H1 (cell line): ENCODE measurements at regions not wholly inside any gene's neighbourhood (a gene's known extent, or its start where the extent isn't known, plus 50 kb on each side); places are given as distances from the start of the nearest gene placed in this dataset.

Experiments used
- CTCF ChIA-PET: fragments of 300-600 bp; sonication (Branson Sonifier 250); formaldehyde crosslinking; loops from one replicate; lab custom pipeline; 2021; ENCODE audit not compliant: partially characterized antibody; lab: Charles Lee
- POLR2A ChIA-PET: fragments of 300-600 bp; sonication (Branson Sonifier 250); formaldehyde crosslinking; loops from one replicate; lab custom pipeline; 2021; ENCODE audit warnings: inconsistent platforms; ENCODE audit not compliant: partially characterized antibody; lab: Charles Lee
- DNase-seq, 2 experiments: peaks; one replicate each; pipeline versions ENCODE4 v3.0.0 to v3.0.0-alpha.2; 2010 to 2022; ENCODE audit warnings: low spot score in 2 of 2, low read depth in 1 of 2, mixed read lengths in 1 of 2
- FAIRE-seq: peaks from 2 replicates; lab custom pipeline; 2011; peaks lifted over from hg19 to GRCh38; lab: Jason Lieb, UNC
- H2AFZ ChIP-seq: 2 replicates; pipeline ENCODE4 v1.8.1; 2012; ENCODE audit warnings: low read length, inconsistent platforms
- H2AK5ac ChIP-seq: 2 replicates; pipeline ENCODE4 v1.6.1; 2013; ENCODE audit warnings: low read depth, low read length
- H2BK120ac ChIP-seq: replicated peaks from 2 replicates; pipeline ENCODE3; 2013; ENCODE audit warnings: low read depth, low read length, inconsistent platforms
- H2BK12ac ChIP-seq: 2 replicates; pipeline ENCODE4 v1.6.1; 2013; ENCODE audit warnings: low read depth, low read length
- H2BK15ac ChIP-seq: 2 replicates; pipeline ENCODE4 v1.6.1; 2013; ENCODE audit warnings: low read length
- H2BK20ac ChIP-seq: 2 replicates; pipeline ENCODE4 v1.6.1; 2013; ENCODE audit warnings: low read length
- H2BK5ac ChIP-seq: 2 replicates; pipeline ENCODE4 v1.6.1; 2013; ENCODE audit warnings: low read depth, low read length
- H3K14ac ChIP-seq: 2 replicates; pipeline ENCODE4 v1.6.1; 2013; ENCODE audit warnings: inconsistent platforms; ENCODE audit not compliant: insufficient read length
- H3K18ac ChIP-seq: 2 replicates; pipeline ENCODE4 v1.6.1; 2013; ENCODE audit warnings: low read length; ENCODE audit errors: extremely low read depth
- H3K23ac ChIP-seq: 2 replicates; pipeline ENCODE4 v1.6.1; 2013; ENCODE audit warnings: inconsistent platforms; ENCODE audit not compliant: insufficient read length
- H3K23me2 ChIP-seq: 2 replicates; pipeline ENCODE4 v1.6.1; 2013; ENCODE audit warnings: low read depth, low read length
- H3K27ac ChIP-seq: 2 replicates; pipeline ENCODE4 v1.6.1; 2011; ENCODE audit warnings: low read depth, low read length, inconsistent platforms
- H3K27me3 ChIP-seq, 4 experiments: replicated peaks in 1 of 4; 1 replicate in 1 of 4; 2 replicates in 3 of 4; pipeline versions ENCODE4 v1.6.1 to v1.8.1; 2011 to 2013; ENCODE audit warnings: low read length in 3 of 4, mild to moderate bottlenecking in 3 of 4, inconsistent platforms in 2 of 4, mixed read lengths in 2 of 4, moderate library complexity in 1 of 4; ENCODE audit not compliant: control insufficient read depth in 3 of 4, insufficient read depth in 3 of 4; ENCODE audit errors: extremely low read depth in 1 of 4
- H3K36me3 ChIP-seq, 4 experiments: 2 replicates each; pipeline versions ENCODE4 v1.6.1 to v1.8.1; 2011 to 2013; ENCODE audit warnings: mild to moderate bottlenecking in 4 of 4, low read length in 3 of 4, moderate library complexity in 2 of 4, control low read depth in 1 of 4, inconsistent platforms in 1 of 4; ENCODE audit not compliant: insufficient read depth in 4 of 4, control insufficient read depth in 2 of 4
- H3K4ac ChIP-seq: replicated peaks from 2 replicates; pipeline ENCODE3; 2013; ENCODE audit warnings: low read length, low read depth, mixed read lengths, inconsistent platforms; ENCODE audit not compliant: insufficient read length
- H3K4me1 ChIP-seq, 4 experiments: replicated peaks in 1 of 4; 1 replicate in 1 of 4; 2 replicates in 3 of 4; pipeline versions ENCODE4 v1.6.1 to v1.8.1; 2011 to 2013; ENCODE audit warnings: low read length in 3 of 4, inconsistent platforms in 2 of 4, mixed read lengths in 1 of 4; ENCODE audit not compliant: insufficient read depth in 4 of 4, control insufficient read depth in 3 of 4
- H3K4me2 ChIP-seq, 2 experiments: 2 replicates each; pipeline versions ENCODE4 v1.6.1 to v1.8.1; 2011 to 2013; ENCODE audit warnings: low read depth in 2 of 2, low read length in 2 of 2, control low read depth in 1 of 2, inconsistent platforms in 1 of 2, mild to moderate bottlenecking in 1 of 2; ENCODE audit not compliant: insufficient read depth in 1 of 2
- H3K4me3 ChIP-seq, 4 experiments: fragments of 200-600, 300-600 bp in 1 of 4; sonication (generic), shearing (Covaris generic), sonication (Bioruptor Twin) in 1 of 4; 2 replicates each; pipeline versions ENCODE4 v1.5.1 to v1.8.1; 2011 to 2016; ENCODE audit warnings: low read length in 4 of 4, low read depth in 3 of 4, control low read depth in 2 of 4, inconsistent platforms in 2 of 4, mild to moderate bottlenecking in 2 of 4, mixed read lengths in 1 of 4, moderate library complexity in 1 of 4; ENCODE audit not compliant: insufficient read depth in 2 of 4; ENCODE audit errors: extremely low read depth in 1 of 4
- H3K56ac ChIP-seq: replicated peaks from 2 replicates; pipeline ENCODE3; 2013; ENCODE audit warnings: low read depth, mild to moderate bottlenecking, mixed read lengths, low read length, inconsistent platforms; ENCODE audit not compliant: insufficient read length
- H3K79me1 ChIP-seq: 2 replicates; pipeline ENCODE4 v1.6.1; 2013; ENCODE audit warnings: low read depth, low read length, control low read depth
- H3K79me2 ChIP-seq, 2 experiments: 2 replicates each; pipeline versions ENCODE4 v1.6.1 to v1.8.1; 2012 to 2013; ENCODE audit warnings: low read length in 2 of 2, mild to moderate bottlenecking in 2 of 2, inconsistent platforms in 1 of 2; ENCODE audit not compliant: insufficient read depth in 2 of 2, control insufficient read depth in 1 of 2
- H3K9ac ChIP-seq, 4 experiments: replicated peaks in 1 of 4; 1 replicate in 1 of 4; 2 replicates in 3 of 4; pipeline versions ENCODE4 v1.6.1 to v1.8.1; 2011 to 2013; ENCODE audit warnings: low read depth in 3 of 4, low read length in 3 of 4, control low read depth in 2 of 4, mild to moderate bottlenecking in 2 of 4, moderate library complexity in 2 of 4, inconsistent platforms in 1 of 4; ENCODE audit errors: extremely low read depth in 1 of 4
- H3K9me3 ChIP-seq, 2 experiments: 2 replicates each; pipeline versions ENCODE4 v1.6.1 to v1.8.1; 2012 to 2013; ENCODE audit warnings: mild to moderate bottlenecking in 2 of 2, moderate library complexity in 2 of 2, control low read depth in 1 of 2, inconsistent platforms in 1 of 2, low read depth in 1 of 2, low read length in 1 of 2, mixed read lengths in 1 of 2; ENCODE audit not compliant: insufficient read depth in 2 of 2
- H4K20me1 ChIP-seq, 2 experiments: replicated peaks in 1 of 2; 2 replicates each; pipeline versions ENCODE3 to v1.8.1; 2011 to 2013; ENCODE audit warnings: inconsistent platforms in 2 of 2, low read length in 2 of 2, mild to moderate bottlenecking in 1 of 2; ENCODE audit not compliant: insufficient read depth in 2 of 2, control insufficient read depth in 1 of 2
- H4K5ac ChIP-seq: 2 replicates; pipeline ENCODE4 v1.6.1; 2013; ENCODE audit warnings: low read length, low read depth, mixed read lengths, inconsistent platforms; ENCODE audit not compliant: insufficient read length
- H4K8ac ChIP-seq: 2 replicates; pipeline ENCODE4 v1.8.0; 2013; ENCODE audit warnings: mild to moderate bottlenecking, moderate library complexity, low read length, inconsistent platforms; ENCODE audit not compliant: insufficient read depth; ENCODE audit errors: extremely low read depth
- H4K91ac ChIP-seq: replicated peaks from 2 replicates; pipeline ENCODE3; 2013; ENCODE audit warnings: low read length, mixed read lengths, inconsistent platforms; ENCODE audit not compliant: insufficient read length
- ATF2 ChIP-seq: IDR thresholded peaks from 2 replicates; pipeline ENCODE4 v1.6.1; 2012; ENCODE audit warnings: low read length, inconsistent platforms
- BACH1 ChIP-seq: IDR thresholded peaks from 2 replicates; pipeline ENCODE4 v1.6.1; 2012; ENCODE audit warnings: low read length, improper control_type of control experiment
- CREB1 ChIP-seq: IDR thresholded peaks from 2 replicates; pipeline ENCODE4 v1.6.1; 2012; ENCODE audit warnings: inconsistent platforms
- GABPA ChIP-seq: IDR thresholded peaks from 2 replicates; pipeline ENCODE4 v1.6.1; 2011; ENCODE audit warnings: mild to moderate bottlenecking, low read length, moderate library complexity, borderline replicate concordance; ENCODE audit not compliant: insufficient read depth
- HDAC2 ChIP-seq, 2 experiments: fragments of 300-600 bp in 1 of 2; sonication (generic) in 1 of 2; IDR thresholded peaks; 2 replicates each; pipeline ENCODE4 v1.6.1; 2011 to 2012; ENCODE audit warnings: low read depth in 2 of 2, low read length in 2 of 2, mild to moderate bottlenecking in 2 of 2, moderate library complexity in 2 of 2, borderline replicate concordance in 1 of 2, inconsistent platforms in 1 of 2
- HDAC6 ChIP-seq: IDR thresholded peaks from one replicate; pipeline ENCODE4 v1.7.1; 2012; ENCODE audit warnings: low read depth, mild to moderate bottlenecking, inconsistent platforms, low read length, moderate library complexity
- JUND ChIP-seq: IDR thresholded peaks from 2 replicates; pipeline ENCODE4 v1.6.1; 2011; ENCODE audit warnings: mild to moderate bottlenecking, improper control_type of control experiment, low read length
- KDM1A ChIP-seq: fragments of 200-600, 300-600 bp; sonication (generic); IDR thresholded peaks from 2 replicates; pipeline ENCODE4 v1.7.1; 2016; ENCODE audit warnings: mild to moderate bottlenecking, low read length, borderline replicate concordance
- MAX ChIP-seq: IDR thresholded peaks from 2 replicates; pipeline ENCODE4 v1.6.1; 2012; ENCODE audit warnings: inconsistent platforms
- RNF2 ChIP-seq: fragments of 200-900, 300-1000 bp; sonication (generic); IDR thresholded peaks from 2 replicates; pipeline ENCODE4 v1.7.1; 2016; ENCODE audit warnings: borderline replicate concordance, low read depth, mild to moderate bottlenecking, antibody characterized with exemption, low read length; ENCODE audit not compliant: poor library complexity, severe bottlenecking; ENCODE audit errors: missing control alignments
- SIRT6 ChIP-seq: IDR thresholded peaks from one replicate; pipeline ENCODE4 v1.7.1; 2012; ENCODE audit warnings: low read length, inconsistent platforms
- SRF ChIP-seq: IDR thresholded peaks from 2 replicates; pipeline ENCODE4 v1.6.1; 2011; ENCODE audit warnings: mild to moderate bottlenecking, low read depth, low read length, moderate library complexity
- TAF1 ChIP-seq: IDR thresholded peaks from 2 replicates; pipeline ENCODE4 v1.6.1; 2011; ENCODE audit warnings: mild to moderate bottlenecking, low read depth, low read length
- WGBS, 2 experiments: shearing (Covaris generic) in 1 of 2; methylation state at CpG; one replicate each; pipeline versions ENCODE4 v1.1.6 to v1.1.7; 2013 to 2015; ENCODE audit warnings: low lambda C conversion rate in 2 of 2, mixed read lengths in 2 of 2, inconsistent platforms in 1 of 2, low coverage in 1 of 2, missing lambda C conversion rate in 1 of 2; ENCODE audit not compliant: insufficient replicate concordance in 2 of 2, insufficient coverage in 1 of 2, insufficient read length in 1 of 2; ENCODE audit errors: extremely low coverage in 1 of 2, missing lambda C conversion rate in 1 of 2; 5-methylcytosine and 5-hydroxymethylcytosine counted together

GRCh38 chr1:14321422-14321821 is 277.1 kb upstream of the KAZN start:
- Histone ChIP-seq H3K4me3 (no peak overlapping the region), H3K36me3 (no peaks in the 10 kb centered on the region), H2AK5ac (no peak overlapping the region), H3K79me1 (no peaks in the 10 kb centered on the region), H3K4ac (no peak overlapping the region), H3K27ac (no peak overlapping the region), H2BK120ac (no peak overlapping the region), H4K8ac (no peak overlapping the region), H2BK5ac (no peak overlapping the region), H3K79me2 (no peaks in the 10 kb centered on the region), H3K14ac (no peak overlapping the region), H2BK15ac (no peak overlapping the region), H3K27me3 (no peaks in the 10 kb centered on the region; a peak in 1 of 7 replicates), H3K9me3 (no peaks in the 10 kb centered on the region), H2BK20ac (no peak overlapping the region), H2AFZ (no peak overlapping the region), H3K18ac (no peak overlapping the region), H3K4me2 (no peak overlapping the region), H3K4me1 (peaks cover 0 to 5% (median 2%) of the 10 kb centered on the region in 4 experiments; a peak in 1 of 7 replicates), H3K23ac (no peak overlapping the region), H3K23me2 (no peaks in the 10 kb centered on the region), H3K9ac (no peak overlapping the region), H3K56ac (no peak overlapping the region), H4K91ac (no peak overlapping the region), H4K5ac (no peak overlapping the region), H4K20me1 (no peaks in the 10 kb centered on the region), H2BK12ac (no peak overlapping the region)
- 93% methylated on average over 1 of the region's 1 CpG; no CpG with 5 or more reads in 1 of the 2 experiments for WGBS, 2 experiments
- ChIA-PET POLR2A (interaction anchor here (1.0 kb wide), 1 partner anchor 19 kb away, joined by 3 read pairs; no protein-coding TSS in a partner anchor), CTCF (interaction anchor here (1.1 kb wide), 1 partner anchor 11 kb away, joined by 4 read pairs; no protein-coding TSS in a partner anchor)
- DNase-seq, result no peak
- no peak for FAIRE-seq
- TF ChIP-seq HDAC6, result no peak
- TF ChIP-seq KDM1A, result no peak
- TF ChIP-seq MAX, result no peak
- TF ChIP-seq SRF, result no peak
- TF ChIP-seq RNF2, result no peak
- TF ChIP-seq ATF2, result no peak
- TF ChIP-seq HDAC2 (IDR thresholded peaks at IDR 0.05; ENCODE audit: borderline replicate concordance in 1 of 2, low read depth in 2 of 2, low read length in 2 of 2), result no peak
- no peak for TF ChIP-seq JUND
- no peak for TF ChIP-seq TAF1
- TF ChIP-seq CREB1, result no peak
- TF ChIP-seq BACH1, result no peak
- TF ChIP-seq SIRT6, result no peak
- no peak for TF ChIP-seq GABPA
